Gastrocnemius medialis (tissue), 4 donors: ENCODE measurements at regions not wholly inside any gene's neighbourhood (a gene's known extent, or its start where the extent isn't known, plus 50 kb on each side); places are given as distances from the start of the nearest gene placed in this dataset.

Source experiments
- POLR2A ChIP-seq, 2 donors: fragments of 450-650 bp; IDR thresholded peaks; one replicate each; pipeline ENCODE4 v1.6.1; 2017; ENCODE audit warnings: antibody characterized with exemption in 2 of 2, mild to moderate bottlenecking in 2 of 2, moderate library complexity in 2 of 2
- TF ChIP-seq, protein P1 (sequence below), 5 experiments: fragments of 450-650 bp in 3 of 5; fragments of 200-600 bp in 2 of 5; sonication (generic) in 2 of 5; IDR thresholded peaks in 4 of 5; conservative IDR thresholded peaks in 1 of 5; 1 replicate in 4 of 5; 2 replicates in 1 of 5; pipeline ENCODE4 v1.5.1; 2016 to 2019; ENCODE audit warnings: antibody characterized with exemption in 5 of 5, mild to moderate bottlenecking in 3 of 5, moderate library complexity in 3 of 5

GRCh38 chr4:81903212-81903611, 431.5 kb upstream of the RASGEF1B start:
- TF ChIP-seq POLR2A (IDR thresholded peaks at IDR 0.05), result no peak
- TF ChIP-seq, protein P1, sequence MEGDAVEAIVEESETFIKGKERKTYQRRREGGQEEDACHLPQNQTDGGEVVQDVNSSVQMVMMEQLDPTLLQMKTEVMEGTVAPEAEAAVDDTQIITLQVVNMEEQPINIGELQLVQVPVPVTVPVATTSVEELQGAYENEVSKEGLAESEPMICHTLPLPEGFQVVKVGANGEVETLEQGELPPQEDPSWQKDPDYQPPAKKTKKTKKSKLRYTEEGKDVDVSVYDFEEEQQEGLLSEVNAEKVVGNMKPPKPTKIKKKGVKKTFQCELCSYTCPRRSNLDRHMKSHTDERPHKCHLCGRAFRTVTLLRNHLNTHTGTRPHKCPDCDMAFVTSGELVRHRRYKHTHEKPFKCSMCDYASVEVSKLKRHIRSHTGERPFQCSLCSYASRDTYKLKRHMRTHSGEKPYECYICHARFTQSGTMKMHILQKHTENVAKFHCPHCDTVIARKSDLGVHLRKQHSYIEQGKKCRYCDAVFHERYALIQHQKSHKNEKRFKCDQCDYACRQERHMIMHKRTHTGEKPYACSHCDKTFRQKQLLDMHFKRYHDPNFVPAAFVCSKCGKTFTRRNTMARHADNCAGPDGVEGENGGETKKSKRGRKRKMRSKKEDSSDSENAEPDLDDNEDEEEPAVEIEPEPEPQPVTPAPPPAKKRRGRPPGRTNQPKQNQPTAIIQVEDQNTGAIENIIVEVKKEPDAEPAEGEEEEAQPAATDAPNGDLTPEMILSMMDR (IDR thresholded peaks at IDR 0.05 in 4 of 5, conservative IDR thresholded peaks at IDR 0.05 in 1 of 5), result no peak
